B cell (primary cell): ENCODE measurements at regions not wholly inside any gene's neighbourhood (a gene's known extent, or its start where the extent isn't known, plus 50 kb on each side); places are given as distances from the start of the nearest gene placed in this dataset.

Experiments used
- ATAC-seq: fragments of 200-7000 bp; cut with Tn5 transposase; one replicate; pipeline ENCODE4 v1.10.0; 2021; ENCODE audit warnings: low read depth, mild to moderate bottlenecking, moderate number of reproducible peaks, moderate library complexity
- CTCF ChIA-PET: fragments of 350-600 bp; sonication (Branson Sonifier 250); formaldehyde crosslinking; loops from one replicate; lab custom pipeline; 2021; ENCODE audit warnings: antibody characterized with exemption, inconsistent platforms; lab: Charles Lee
- POLR2A ChIA-PET: fragments of 350-600 bp; sonication (Branson Sonifier 250); formaldehyde crosslinking; loops from one replicate; lab custom pipeline; 2021; ENCODE audit warnings: antibody characterized with exemption; lab: Charles Lee
- DNase-seq: peaks from one replicate; pipeline ENCODE4 v3.0.0; 2013
- H2AFZ ChIP-seq: 2 replicates; pipeline ENCODE4 v1.6.1; 2012; ENCODE audit warnings: mild to moderate bottlenecking, low read depth, low read length; ENCODE audit not compliant: insufficient read depth, poor library complexity, severe bottlenecking
- H3K27ac ChIP-seq, 2 donors: 1 replicate in 1 of 2; 2 replicates in 1 of 2; pipeline ENCODE4 v1.5.1; 2012 to 2013; ENCODE audit warnings: low read length in 2 of 2, mild to moderate bottlenecking in 2 of 2, moderate library complexity in 1 of 2
- H3K27me3 ChIP-seq, 4 experiments: fragments of 200-600 bp in 1 of 4; sonication (generic) in 1 of 4; replicated peaks in 1 of 4; 1 replicate in 2 of 4; 2 replicates in 2 of 4; pipeline versions ENCODE4 v1.6.1 to v1.7.0; 2013 to 2016; ENCODE audit warnings: low read length in 3 of 4, mild to moderate bottlenecking in 2 of 4, mixed read lengths in 1 of 4, moderate library complexity in 1 of 4; ENCODE audit not compliant: insufficient read depth in 4 of 4, control insufficient read depth in 3 of 4; ENCODE audit errors: control extremely low read depth in 1 of 4
- H3K36me3 ChIP-seq, 2 experiments: replicated peaks in 1 of 2; 1 replicate in 1 of 2; 2 replicates in 1 of 2; pipeline versions ENCODE4 v1.6.1 to v1.7.1; 2013; ENCODE audit warnings: low read length in 1 of 2; ENCODE audit not compliant: insufficient read depth in 2 of 2, control insufficient read depth in 1 of 2; ENCODE audit errors: control extremely low read depth in 1 of 2, extremely low read depth in 1 of 2
- H3K4me1 ChIP-seq, 2 donors: fragments of 200-600 bp in 1 of 2; sonication (generic) in 1 of 2; 1 replicate in 1 of 2; 2 replicates in 1 of 2; pipeline versions ENCODE4 v1.5.1 to v1.6.1; 2013 to 2017; ENCODE audit warnings: low read length in 2 of 2; ENCODE audit not compliant: control insufficient read depth in 2 of 2, insufficient read depth in 2 of 2
- H3K4me2 ChIP-seq: replicated peaks from 2 replicates; pipeline ENCODE3; 2012; ENCODE audit warnings: mild to moderate bottlenecking, low read depth, low read length; ENCODE audit not compliant: poor library complexity, severe bottlenecking
- H3K4me3 ChIP-seq, 5 experiments: fragments of 200-600 bp in 1 of 5; sonication (generic) in 1 of 5; 1 replicate in 3 of 5; 2 replicates in 2 of 5; pipeline versions ENCODE4 v1.5.1 to v1.7.0; 2011 to 2016; ENCODE audit warnings: low read length in 4 of 5, mild to moderate bottlenecking in 4 of 5, low read depth in 2 of 5, control low read depth in 1 of 5, moderate library complexity in 1 of 5; ENCODE audit not compliant: insufficient read depth in 1 of 5; ENCODE audit errors: control extremely low read depth in 1 of 5, extremely low read depth in 1 of 5
- H3K79me2 ChIP-seq: fragments of 200-600 bp; sonication (generic); one replicate; pipeline ENCODE4 v1.6.0; 2016; ENCODE audit warnings: low read length; ENCODE audit not compliant: control insufficient read depth, insufficient read depth
- H3K9ac ChIP-seq: fragments of 200-600 bp; sonication (generic); 2 replicates; pipeline ENCODE4 v1.6.1; 2017; ENCODE audit warnings: mild to moderate bottlenecking, low read length, moderate library complexity
- H3K9me3 ChIP-seq, 3 donors: one replicate each; pipeline versions ENCODE4 v1.6.1 to v1.7.1; 2013; ENCODE audit warnings: low read length in 2 of 3; ENCODE audit not compliant: control insufficient read depth in 2 of 3, insufficient read depth in 1 of 3; ENCODE audit errors: control extremely low read depth in 1 of 3
- H4K20me1 ChIP-seq: 2 replicates; pipeline ENCODE4 v1.6.0; 2012; ENCODE audit warnings: mild to moderate bottlenecking, low read length; ENCODE audit not compliant: insufficient read depth, control insufficient read depth, poor library complexity, severe bottlenecking
- H3K27ac Mint-ChIP-seq: one replicate; pipeline ENCODE4 v1.8.0; 2021; ENCODE audit warnings: mixed read lengths
- H3K27me3 Mint-ChIP-seq: one replicate; pipeline ENCODE4 v1.8.0; 2021; ENCODE audit warnings: mixed read lengths
- H3K4me1 Mint-ChIP-seq: one replicate; pipeline ENCODE4 v1.8.0; 2021; ENCODE audit warnings: mixed read lengths
- H3K4me3 Mint-ChIP-seq: one replicate; pipeline ENCODE4 v1.8.0; 2021; ENCODE audit warnings: mixed read lengths
- H3K9me3 Mint-ChIP-seq: one replicate; pipeline ENCODE4 v1.8.0; 2022; ENCODE audit warnings: mixed read lengths; ENCODE audit not compliant: insufficient read depth
- CTCF ChIP-seq: fragments of 200-600 bp; IDR thresholded peaks from one replicate; pipeline ENCODE4 v1.8.0; 2022; ENCODE audit warnings: antibody characterized with exemption, mild to moderate bottlenecking
- EZH2 ChIP-seq: IDR thresholded peaks from 2 replicates; pipeline ENCODE4 v1.6.1; 2012; ENCODE audit warnings: borderline replicate concordance, low read depth, mild to moderate bottlenecking, moderate library complexity, low read length; ENCODE audit not compliant: insufficient read depth, poor library complexity, severe bottlenecking
- WGBS: methylation state at CpG from one replicate; pipeline ENCODE4 v1.1.5; 2013; ENCODE audit warnings: missing lambda C conversion rate; ENCODE audit not compliant: insufficient coverage; 5-methylcytosine and 5-hydroxymethylcytosine counted together
- intact Hi-C: fragments of 100-400 bp; cut with micrococcal nuclease; formaldehyde crosslinking; loops from one replicate; pipeline ENCODE4 v1.10.0; 2022

DNA sequence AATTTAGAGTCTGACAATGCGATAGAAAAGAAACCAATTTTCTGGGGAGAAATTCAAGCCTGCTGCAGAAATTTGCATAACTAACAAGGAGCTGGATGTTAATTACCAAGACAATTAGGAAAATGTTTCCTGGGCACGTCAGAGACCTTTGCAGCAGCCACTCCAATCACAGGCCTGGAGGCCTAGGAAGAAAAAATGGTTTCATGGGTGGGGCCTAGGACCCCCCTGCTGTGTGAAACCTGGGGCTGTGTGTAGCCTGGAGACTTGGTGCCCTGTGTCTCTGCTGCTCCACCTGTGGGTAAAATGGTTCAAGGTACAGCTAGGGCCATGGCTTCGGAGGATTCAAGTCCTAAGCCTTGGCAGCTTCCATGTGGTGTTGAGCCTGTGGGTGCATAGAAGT lies 837.9 kb downstream of the OTOL1 start:
- H3K27me3 Mint-ChIP-seq, result no peaks in the 10 kb centered on the region
- no peaks in the 10 kb centered on the region for H3K4me1 Mint-ChIP-seq
- Histone ChIP-seq H3K9ac (no peak overlapping the region), H3K27ac (no peak overlapping the region), H3K36me3 (no peaks in the 10 kb centered on the region), H3K79me2 (no peaks in the 10 kb centered on the region), H4K20me1 (no peaks in the 10 kb centered on the region), H3K4me2 (no peak overlapping the region), H3K27me3 (no peaks in the 10 kb centered on the region), H3K4me1 (no peaks in the 10 kb centered on the region), H3K9me3 (peaks cover 0 to 10% (median 0%) of the 10 kb centered on the region in 3 donors), H3K4me3 (no peak overlapping the region), H2AFZ (no peak overlapping the region)
- POLR2A ChIA-PET, result no interaction called here
- no peak for ATAC-seq
- no peak overlapping the region for H3K27ac Mint-ChIP-seq
- no peak overlapping the region for H3K4me3 Mint-ChIP-seq
- CTCF ChIA-PET, result no interaction called here
- TF ChIP-seq CTCF (no peak), EZH2 (no peak)
- H3K9me3 Mint-ChIP-seq, result peaks cover 5% of the 10 kb centered on the region
- intact Hi-C loops, result no loop called here
- 83% methylated on average over 2 of the region's 3 CpGs for WGBS
- DNase-seq, result no peak

DNA sequence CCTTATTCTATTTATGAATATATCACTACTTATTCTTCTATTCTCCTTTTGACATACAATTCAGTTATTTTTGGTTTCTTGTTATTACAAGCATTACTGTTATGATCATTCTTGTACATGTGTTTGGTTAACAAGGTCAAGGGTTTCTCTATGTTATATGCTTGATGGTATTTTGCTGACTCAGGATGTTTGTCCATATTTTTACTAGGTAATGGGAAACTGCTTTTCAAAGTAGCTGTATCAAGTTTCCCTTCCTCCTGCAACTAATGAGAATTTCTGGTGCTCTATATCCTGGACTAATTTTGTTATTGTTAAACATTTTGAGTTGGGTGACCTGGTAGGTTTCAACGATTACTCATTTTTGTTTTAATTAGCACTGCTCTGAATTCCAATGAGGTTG lies 841.0 kb downstream of the OTOL1 start:
- Histone ChIP-seq H3K4me3 (no peak overlapping the region), H3K4me2 (no peak overlapping the region), H3K27ac (no peak overlapping the region), H3K27me3 (no peaks in the 10 kb centered on the region), H3K9ac (no peak overlapping the region), H3K4me1 (no peaks in the 10 kb centered on the region), H2AFZ (no peak overlapping the region), H3K9me3 (peaks cover 0 to 10% (median 0%) of the 10 kb centered on the region in 3 donors), H4K20me1 (no peaks in the 10 kb centered on the region), H3K79me2 (no peaks in the 10 kb centered on the region), H3K36me3 (no peaks in the 10 kb centered on the region)
- intact Hi-C loops, result no loop called here
- no peaks in the 10 kb centered on the region for H3K4me1 Mint-ChIP-seq
- no peak overlapping the region for H3K4me3 Mint-ChIP-seq
- ATAC-seq (no peak), DNase-seq (no peak)
- ChIA-PET POLR2A (no interaction called here), CTCF (no interaction called here)
- H3K9me3 Mint-ChIP-seq, result peaks cover 5% of the 10 kb centered on the region
- WGBS, result no CpG with 5 or more reads among the region's 1 CpG
- H3K27me3 Mint-ChIP-seq, result no peaks in the 10 kb centered on the region
- H3K27ac Mint-ChIP-seq, result no peak overlapping the region
- no peak for TF ChIP-seq EZH2
- TF ChIP-seq CTCF, result no peak
